Activated T-helper 17 cell treated with anti-CD3 and anti-CD28 coated beads, Interleukin-2, amount 50 U/mL, for 72 hours (primary cell): ENCODE measurements at regions not wholly inside any gene's neighbourhood (a gene's known extent, or its start where the extent isn't known, plus 50 kb on each side); places are given as distances from the start of the nearest gene placed in this dataset.
"Not testable (repeated sequence)": the region's sequence is repeated elsewhere in the genome, so short reads cannot be mapped to it uniquely, and the experiment has no call there.

ENCODE experiments used
- ATAC-seq: fragments of 150-1000 bp; cut with Tn5 transposase; replicated peaks from 2 replicates; pipeline ENCODE4 v1.10.0; 2021; ENCODE audit warnings: mild to moderate bottlenecking, moderate library complexity
- H3K27ac Mint-ChIP-seq: one replicate; pipeline ENCODE4 v1.8.0; 2022; ENCODE audit warnings: mixed read lengths
- H3K27me3 Mint-ChIP-seq: one replicate; pipeline ENCODE4 v1.8.0; 2022; ENCODE audit warnings: mixed read lengths
- H3K36me3 Mint-ChIP-seq: one replicate; pipeline ENCODE4 v1.8.0; 2022; ENCODE audit warnings: low read depth, mild to moderate bottlenecking, mixed read lengths
- H3K4me1 Mint-ChIP-seq: one replicate; pipeline ENCODE4 v1.8.0; 2022; ENCODE audit warnings: mixed read lengths
- H3K4me3 Mint-ChIP-seq: one replicate; pipeline ENCODE4 v1.8.0; 2022; ENCODE audit warnings: mild to moderate bottlenecking, mixed read lengths
- H3K9me3 Mint-ChIP-seq: one replicate; pipeline ENCODE4 v1.8.0; 2022; ENCODE audit warnings: mixed read lengths

- not testable (repeated sequence) for ATAC-seq, H3K36me3 Mint-ChIP-seq
Observed at GRCh38 chr6:26844823-26845222, 185.3 kb upstream of the ZNF322 start.

GRCh38 chr6:26857289-26857688, 197.7 kb upstream of the ZNF322 start:
- H3K4me1 Mint-ChIP-seq, H3K36me3 Mint-ChIP-seq, H3K27ac Mint-ChIP-seq, H3K4me3 Mint-ChIP-seq, H3K27me3 Mint-ChIP-seq, ATAC-seq, H3K9me3 Mint-ChIP-seq: not testable (repeated sequence)

More at GRCh38 chr6:26844823-26845222, 185.3 kb upstream of the ZNF322 start:
- H3K27me3 Mint-ChIP-seq, H3K4me3 Mint-ChIP-seq, H3K4me1 Mint-ChIP-seq, H3K27ac Mint-ChIP-seq, H3K9me3 Mint-ChIP-seq: not testable (repeated sequence)

GRCh38 chr6:26859067-26859770, 199.7 kb upstream of the ZNF322 start:
- H3K4me1 Mint-ChIP-seq, H3K9me3 Mint-ChIP-seq, H3K4me3 Mint-ChIP-seq, H3K36me3 Mint-ChIP-seq, H3K27ac Mint-ChIP-seq, H3K27me3 Mint-ChIP-seq: not testable (repeated sequence)
- ATAC-seq, result peak; percentile 45

- not testable (repeated sequence) for ATAC-seq, H3K36me3 Mint-ChIP-seq, H3K9me3 Mint-ChIP-seq, H3K4me1 Mint-ChIP-seq, H3K27ac Mint-ChIP-seq, H3K4me3 Mint-ChIP-seq, H3K27me3 Mint-ChIP-seq
Observed at GRCh38 chr6:26859771-26860163, 200.2 kb upstream of the ZNF322 start.

- H3K4me1 Mint-ChIP-seq, ATAC-seq, H3K4me3 Mint-ChIP-seq, H3K9me3 Mint-ChIP-seq, H3K27ac Mint-ChIP-seq, H3K36me3 Mint-ChIP-seq, H3K27me3 Mint-ChIP-seq: not testable (repeated sequence)
Observed at GRCh38 chr6:26861913-26862312, 202.4 kb upstream of the ZNF322 start.

- H3K27ac Mint-ChIP-seq, H3K9me3 Mint-ChIP-seq, H3K27me3 Mint-ChIP-seq, H3K4me3 Mint-ChIP-seq, H3K4me1 Mint-ChIP-seq, ATAC-seq, H3K36me3 Mint-ChIP-seq: not testable (repeated sequence)
Observed at GRCh38 chr6:26863641-26864040, 204.1 kb upstream of the ZNF322 start.

- not testable (repeated sequence) for ATAC-seq
Observed at GRCh38 chr6:26898785-26899184, 239.2 kb upstream of the ZNF322 start.

GRCh38 chr6:26924206-26924605, 264.7 kb upstream of the ZNF322 start:
- not testable (repeated sequence) for H3K27ac Mint-ChIP-seq, H3K9me3 Mint-ChIP-seq

More at GRCh38 chr6:26898785-26899184, 239.2 kb upstream of the ZNF322 start:
- not testable (repeated sequence) for H3K4me3 Mint-ChIP-seq, H3K36me3 Mint-ChIP-seq, H3K27ac Mint-ChIP-seq, H3K27me3 Mint-ChIP-seq, H3K4me1 Mint-ChIP-seq, H3K9me3 Mint-ChIP-seq

GRCh38 chr6:26928190-26928589, 268.6 kb upstream of the ZNF322 start:
- ATAC-seq, H3K27me3 Mint-ChIP-seq, H3K9me3 Mint-ChIP-seq, H3K4me1 Mint-ChIP-seq, H3K27ac Mint-ChIP-seq, H3K4me3 Mint-ChIP-seq: not testable (repeated sequence)
- H3K36me3 Mint-ChIP-seq, result peaks cover 13% of the 10 kb centered on the region

More at GRCh38 chr6:26924206-26924605, 264.7 kb upstream of the ZNF322 start:
- H3K4me1 Mint-ChIP-seq, ATAC-seq, H3K4me3 Mint-ChIP-seq, H3K27me3 Mint-ChIP-seq: not testable (repeated sequence)
- H3K36me3 Mint-ChIP-seq, result peaks cover 13% of the 10 kb centered on the region

GRCh38 chr6:26937258-26937657, 277.7 kb upstream of the ZNF322 start:
- H3K27me3 Mint-ChIP-seq, H3K9me3 Mint-ChIP-seq, H3K36me3 Mint-ChIP-seq, ATAC-seq, H3K27ac Mint-ChIP-seq, H3K4me3 Mint-ChIP-seq, H3K4me1 Mint-ChIP-seq: not testable (repeated sequence)

GRCh38 chr6:26951211-26951610, 291.7 kb upstream of the ZNF322 start:
- H3K4me1 Mint-ChIP-seq, ATAC-seq, H3K27me3 Mint-ChIP-seq, H3K4me3 Mint-ChIP-seq, H3K27ac Mint-ChIP-seq, H3K9me3 Mint-ChIP-seq, H3K36me3 Mint-ChIP-seq: not testable (repeated sequence)

- Mint-ChIP-seq H3K27ac (peak overlapping the region; percentile 65), H3K4me3 (peak overlapping the region; percentile 79)
- not testable (repeated sequence) for H3K27me3 Mint-ChIP-seq, H3K4me1 Mint-ChIP-seq, H3K36me3 Mint-ChIP-seq, H3K9me3 Mint-ChIP-seq
- peak; percentile 56 for ATAC-seq
Observed at GRCh38 chr6:26956078-26956600, 291.4 kb upstream of the PRSS16 start.

GRCh38 chr6:26956601-26957184, 290.8 kb upstream of the PRSS16 start:
- ATAC-seq, result peak; percentile 93
- Mint-ChIP-seq H3K27ac (peak overlapping the region; percentile 79), H3K4me3 (peak overlapping the region; percentile 79)
- not testable (repeated sequence) for H3K36me3 Mint-ChIP-seq, H3K9me3 Mint-ChIP-seq, H3K4me1 Mint-ChIP-seq, H3K27me3 Mint-ChIP-seq

- Mint-ChIP-seq H3K4me3 (peak overlapping the region; percentile 75), H3K27ac (peak overlapping the region; percentile 79)
- not testable (repeated sequence) for H3K36me3 Mint-ChIP-seq, ATAC-seq, H3K9me3 Mint-ChIP-seq, H3K27me3 Mint-ChIP-seq, H3K4me1 Mint-ChIP-seq
Observed at GRCh38 chr6:26957399-26958127, 289.9 kb upstream of the PRSS16 start.

GRCh38 chr6:26961236-26961635, 286.3 kb upstream of the PRSS16 start:
- not testable (repeated sequence) for H3K9me3 Mint-ChIP-seq, H3K36me3 Mint-ChIP-seq, H3K27ac Mint-ChIP-seq

More at GRCh38 chr6:26961236-26961635, 286.3 kb upstream of the PRSS16 start:
- ATAC-seq, H3K27me3 Mint-ChIP-seq, H3K4me3 Mint-ChIP-seq, H3K4me1 Mint-ChIP-seq: not testable (repeated sequence)
